Aorta (tissue), 5 donors: ENCODE measurements at regions not wholly inside any gene's neighbourhood (a gene's known extent, or its start where the extent isn't known, plus 50 kb on each side); places are given as distances from the start of the nearest gene placed in this dataset.
"Not testable (repeated sequence)": the region's sequence is repeated elsewhere in the genome, so short reads cannot be mapped to it uniquely, and the experiment has no call there.

Experiments used
- ATAC-seq: fragments of 200-7000 bp; cut with Tn5 transposase; one replicate; pipeline ENCODE4 v1.9.1; 2022; ENCODE audit warnings: moderate library complexity; ENCODE audit not compliant: low FRiP score
- DNase-seq, 2 donors: peaks; one replicate each; pipeline ENCODE4 v3.0.0-alpha.2; 2020
- H3K27ac ChIP-seq, 2 donors: one replicate each; pipeline ENCODE4 v1.5.1; 2013; ENCODE audit warnings: low read length in 2 of 2, mild to moderate bottlenecking in 2 of 2, moderate library complexity in 2 of 2, control low read depth in 1 of 2, inconsistent platforms in 1 of 2, low read depth in 1 of 2
- H3K27me3 ChIP-seq, 2 donors: one replicate each; pipeline ENCODE4 v1.6.1; 2013; ENCODE audit warnings: control low read depth in 1 of 2, low read length in 1 of 2, mild to moderate bottlenecking in 1 of 2, moderate library complexity in 1 of 2; ENCODE audit not compliant: insufficient read depth in 2 of 2, control insufficient read depth in 1 of 2
- H3K36me3 ChIP-seq, 2 donors: one replicate each; pipeline ENCODE4 v1.6.1; 2013; ENCODE audit warnings: control low read depth in 1 of 2, low read length in 1 of 2, mild to moderate bottlenecking in 1 of 2; ENCODE audit not compliant: insufficient read depth in 2 of 2, control insufficient read depth in 1 of 2
- H3K4me1 ChIP-seq, 2 donors: one replicate each; pipeline ENCODE4 v1.6.1; 2013; ENCODE audit warnings: low read length in 2 of 2, control low read depth in 1 of 2, mild to moderate bottlenecking in 1 of 2, moderate library complexity in 1 of 2; ENCODE audit not compliant: insufficient read depth in 2 of 2, control insufficient read depth in 1 of 2
- H3K4me3 ChIP-seq, 2 donors: one replicate each; pipeline ENCODE4 v1.5.1; 2013; ENCODE audit warnings: low read length in 2 of 2, control low read depth in 1 of 2, mild to moderate bottlenecking in 1 of 2
- H3K9me3 ChIP-seq: one replicate; pipeline ENCODE4 v1.6.1; 2013; ENCODE audit warnings: mild to moderate bottlenecking, low read length; ENCODE audit not compliant: control insufficient read depth
- WGBS, 2 donors: extraction: QIAGEN DNeasy Blood & Tissue Kit; methylation state at CpG; one replicate each; pipeline ENCODE4 v1.1.7; 2013; 5-methylcytosine and 5-hydroxymethylcytosine counted together
- intact Hi-C, 2 donors: fragments of 100-400 bp; cut with DNase I; formaldehyde crosslinking; loops; one replicate each; pipeline versions ENCODE4 v1.14.2 to v1.15.0; 2022
- donor health status: healthy with polysubstance abuse.
- donor health status: Bipolar disorder and iron deficiency.
- donor health status: DM: no; HTN: no; CAD: no.
- donor health status: DM: no; HTN: no; CAD: no.
- donor health status: DM: yes; HTN: yes; CAD: no.

DNA sequence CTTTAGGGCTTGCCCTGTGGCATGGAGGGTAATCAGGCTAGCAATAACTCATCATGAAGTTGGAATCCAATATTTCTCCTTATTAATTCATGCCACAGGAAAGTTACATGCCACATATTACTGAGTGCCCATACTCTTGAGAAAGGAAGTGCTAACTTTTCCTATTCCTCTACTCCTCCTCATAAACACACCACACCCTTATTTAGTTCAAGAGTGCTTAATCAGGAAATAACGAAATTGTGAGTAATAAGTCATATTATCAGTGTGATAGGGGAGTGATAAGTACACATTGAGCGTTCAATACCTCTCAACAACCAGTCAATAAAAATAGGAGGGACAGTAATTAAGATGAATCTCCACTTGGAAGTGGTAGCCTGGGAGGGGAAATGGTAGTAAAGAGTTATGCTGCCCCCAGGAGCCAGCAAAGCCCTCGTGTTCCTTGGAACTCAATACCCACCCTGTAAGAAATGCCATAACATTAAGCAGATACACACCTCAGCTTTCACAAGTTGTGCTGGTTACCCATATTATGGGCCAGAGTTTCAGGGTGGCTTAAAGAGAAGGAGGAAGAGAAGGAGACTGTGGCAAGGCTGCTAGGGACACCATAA lies 410.0 kb upstream of the NR3C2 start:
- Histone ChIP-seq H3K4me3 (no peak overlapping the region), H3K9me3 (no peaks in the 10 kb centered on the region), H3K36me3 (no peaks in the 10 kb centered on the region), H3K4me1 (no peaks in the 10 kb centered on the region), H3K27ac (no peak overlapping the region), H3K27me3 (no peaks in the 10 kb centered on the region)
- no peak for DNase-seq
- 51 to 63% methylated on average over 3 of the region's 3 CpGs for WGBS, 2 donors
- ATAC-seq, result no peak
- intact Hi-C loops, result no loop called here

DNA sequence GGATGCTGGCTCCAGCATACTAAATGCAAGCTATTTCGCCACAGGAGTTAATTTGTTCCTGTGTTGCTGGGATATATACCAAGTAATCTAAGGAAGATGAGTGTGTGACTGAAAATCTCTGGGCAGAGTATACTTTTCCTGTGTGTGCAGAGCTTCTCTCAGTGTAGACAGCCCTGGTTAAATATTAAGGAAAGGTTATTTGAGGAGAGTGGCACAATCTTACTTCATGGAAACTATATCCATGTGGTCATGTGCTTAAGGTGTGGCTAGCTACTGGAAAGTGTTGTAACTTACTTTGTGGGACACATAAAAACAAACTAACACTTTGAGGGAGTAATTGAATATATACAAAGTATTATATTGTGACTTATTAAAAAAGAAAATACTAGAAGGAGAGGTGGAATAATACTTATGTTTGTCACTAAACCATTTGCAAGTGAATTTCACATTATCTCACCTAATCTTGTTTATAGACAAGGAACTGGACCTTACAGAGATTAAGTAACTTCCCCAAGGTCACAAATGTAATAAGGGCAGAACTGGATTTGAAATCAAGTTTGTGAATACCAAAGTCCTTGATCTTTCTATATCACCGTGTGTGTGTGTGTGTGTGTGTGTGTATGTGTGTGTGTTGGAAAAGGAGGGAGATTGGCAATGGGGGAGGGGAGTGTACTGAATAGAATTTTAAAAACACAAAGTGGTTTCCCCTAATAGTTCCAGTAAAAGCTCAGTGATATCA lies 408.2 kb upstream of the NR3C2 start:
- WGBS, 2 donors, result 68 to 69% methylated on average over 2 of the region's 2 CpGs
- H3K36me3 ChIP-seq, result no peaks in the 10 kb centered on the region
- H3K9me3 ChIP-seq, result no peaks in the 10 kb centered on the region
- H3K27ac ChIP-seq, result no peak overlapping the region
- H3K4me1 ChIP-seq, result no peaks in the 10 kb centered on the region
- ATAC-seq (no peak), DNase-seq (no peak)
- intact Hi-C loops, result no loop called here
- H3K27me3 ChIP-seq, result no peaks in the 10 kb centered on the region
- no peak overlapping the region for H3K4me3 ChIP-seq

DNA sequence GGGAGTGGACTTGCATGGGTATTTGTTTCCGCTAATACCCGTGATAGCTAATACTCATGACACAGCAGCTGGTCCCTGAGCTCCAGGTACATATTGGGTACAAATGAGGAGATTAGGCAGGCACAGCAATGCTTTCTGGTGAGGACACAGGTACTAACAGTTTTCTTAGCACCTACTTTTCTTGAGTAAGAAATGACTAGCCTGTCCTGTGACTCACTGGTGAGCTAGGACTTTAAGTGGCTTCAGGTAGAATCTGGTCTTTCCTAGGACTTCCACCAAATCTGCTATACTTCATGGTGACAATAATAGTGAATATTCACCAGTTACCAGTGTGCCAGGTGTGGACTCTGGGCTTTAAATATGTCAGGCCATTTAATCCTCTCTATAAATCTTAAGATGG lies 407.4 kb upstream of the NR3C2 start:
- no peak for ATAC-seq

DNA sequence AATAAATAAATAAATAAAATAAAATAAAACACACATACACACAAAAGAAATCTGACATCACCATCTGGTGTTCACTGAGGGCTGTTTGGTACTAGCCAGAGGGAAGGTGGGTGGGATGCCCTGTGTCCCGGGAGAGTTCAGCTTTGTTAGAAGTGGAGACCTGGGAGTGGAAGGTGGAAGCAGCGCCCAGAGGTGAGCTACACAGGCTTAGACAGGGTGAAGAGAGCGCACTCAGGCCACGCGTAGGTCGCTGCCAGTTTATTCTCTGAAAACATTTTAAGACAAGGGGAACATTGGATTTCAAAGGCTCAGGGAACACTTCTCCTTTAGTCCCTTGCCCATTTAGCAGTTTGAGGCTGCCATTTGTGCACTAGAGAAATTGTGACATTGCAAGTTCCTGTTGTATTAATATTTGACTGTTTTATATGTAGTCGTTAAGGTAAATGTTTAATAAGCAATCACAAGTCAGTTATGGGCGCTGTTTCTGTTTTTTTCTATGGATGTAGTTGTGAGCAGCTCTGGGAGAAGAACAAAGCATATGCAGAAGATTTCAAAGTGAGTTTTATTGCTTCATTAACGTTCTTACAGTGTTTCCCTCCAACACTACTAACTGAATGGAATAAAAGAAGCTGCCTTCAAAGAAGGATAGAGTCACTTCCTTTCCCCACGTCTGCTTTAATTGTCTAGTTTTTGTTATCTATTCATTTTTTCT lies 405.5 kb upstream of the NR3C2 start:
- no peaks in the 10 kb centered on the region for H3K36me3 ChIP-seq
- WGBS, 2 donors, result 86 to 89% methylated on average over 10 of the region's 10 CpGs
- no peak for DNase-seq
- H3K27me3 ChIP-seq, result no peaks in the 10 kb centered on the region
- no peak for ATAC-seq
- no peaks in the 10 kb centered on the region for H3K4me1 ChIP-seq
- no peak overlapping the region for H3K4me3 ChIP-seq
- no peaks in the 10 kb centered on the region for H3K9me3 ChIP-seq
- no peak overlapping the region for H3K27ac ChIP-seq
- intact Hi-C loops, result no loop called here

More for the DNA sequence above, 407.4 kb upstream of the NR3C2 start:
- Histone ChIP-seq H3K9me3 (no peaks in the 10 kb centered on the region), H3K4me1 (no peaks in the 10 kb centered on the region), H3K36me3 (no peaks in the 10 kb centered on the region), H3K4me3 (no peak overlapping the region), H3K27ac (no peak overlapping the region), H3K27me3 (no peaks in the 10 kb centered on the region)
- intact Hi-C loops, result no loop called here
- no peak for DNase-seq
- WGBS, 2 donors, result 95 to 98% methylated on average over 2 of the region's 2 CpGs

DNA sequence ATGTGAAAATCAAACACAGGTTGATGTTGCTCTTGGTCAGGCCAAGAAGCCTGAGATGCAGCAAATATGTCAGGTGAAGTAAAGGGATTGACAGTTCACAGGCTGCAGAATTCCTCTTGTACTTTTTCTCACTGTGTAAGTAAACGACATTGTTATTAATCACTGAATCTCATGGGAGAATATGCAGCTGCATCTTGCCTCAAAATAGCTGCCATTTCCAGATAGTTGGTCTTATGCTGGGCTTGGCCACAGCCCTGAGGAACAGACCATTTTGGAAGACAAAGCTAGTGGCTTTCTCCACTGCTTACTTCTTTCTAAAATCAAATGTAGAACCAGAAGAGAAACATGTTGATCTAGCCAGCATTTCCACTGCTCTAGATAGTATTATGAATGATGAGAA lies 403.4 kb upstream of the NR3C2 start:
- DNase-seq (no peak), ATAC-seq (no peak)
- no peaks in the 10 kb centered on the region for H3K9me3 ChIP-seq
- no peak overlapping the region for H3K27ac ChIP-seq
- no peaks in the 10 kb centered on the region for H3K36me3 ChIP-seq
- 28 to 43% methylated on average over 1 of the region's 1 CpG for WGBS, 2 donors
- no peaks in the 10 kb centered on the region for H3K27me3 ChIP-seq
- H3K4me3 ChIP-seq, result no peak overlapping the region
- no peaks in the 10 kb centered on the region for H3K4me1 ChIP-seq
- intact Hi-C loops, result no loop called here

DNA sequence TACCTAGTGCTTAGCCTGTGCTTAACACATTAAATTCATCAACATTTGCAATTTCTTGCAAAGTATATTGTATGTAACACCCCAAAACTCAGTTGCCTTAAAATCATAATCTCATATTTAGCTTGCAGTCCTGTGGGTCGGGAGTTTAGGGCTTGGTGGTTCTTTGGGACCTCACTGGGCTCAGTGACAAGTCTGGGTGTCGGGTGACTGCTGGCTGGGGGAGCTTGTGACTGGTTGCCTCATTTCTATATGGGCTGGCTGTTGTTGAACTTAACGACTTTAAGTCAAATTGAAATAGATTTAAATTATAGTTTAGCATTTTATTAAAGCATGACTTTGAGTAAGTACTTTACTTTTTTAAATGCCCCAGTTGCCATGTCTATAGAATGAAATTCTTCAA lies 401.4 kb upstream of the NR3C2 start:
- no peaks in the 10 kb centered on the region for H3K27me3 ChIP-seq
- 85 to 90% methylated on average over 3 of the region's 3 CpGs for WGBS, 2 donors
- ATAC-seq, result no peak
- no peak overlapping the region for H3K27ac ChIP-seq
- intact Hi-C loops, result no loop called here
- no peak for DNase-seq
- no peaks in the 10 kb centered on the region for H3K36me3 ChIP-seq
- no peaks in the 10 kb centered on the region for H3K9me3 ChIP-seq
- H3K4me1 ChIP-seq, result no peaks in the 10 kb centered on the region
- H3K4me3 ChIP-seq, result no peak overlapping the region

DNA sequence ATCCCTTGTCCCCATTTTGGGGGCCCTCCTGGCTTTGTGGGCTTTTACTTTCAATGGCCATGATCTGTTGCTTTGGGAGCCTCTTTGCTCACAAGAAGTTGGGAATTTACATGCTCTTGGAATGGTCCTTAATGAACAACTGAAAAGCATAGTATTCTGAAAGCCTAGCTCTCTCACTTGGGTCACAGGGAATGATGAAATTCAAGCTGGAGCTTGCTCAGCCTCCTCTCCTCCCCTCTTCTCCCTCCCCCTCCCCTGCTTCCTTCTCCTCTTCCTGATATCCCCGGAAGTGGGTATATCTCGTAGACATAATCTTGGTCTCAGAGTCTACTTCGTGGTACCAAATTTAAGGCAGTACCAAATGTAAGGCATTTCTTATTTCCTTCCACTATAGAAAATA lies 400.6 kb upstream of the NR3C2 start:
- ATAC-seq, result no peak
- intact Hi-C loops, result no loop called here
- H3K4me3 ChIP-seq, result no peak overlapping the region
- no peaks in the 10 kb centered on the region for H3K36me3 ChIP-seq
- H3K9me3 ChIP-seq, result no peaks in the 10 kb centered on the region
- H3K4me1 ChIP-seq, result no peaks in the 10 kb centered on the region
- 88 to 94% methylated on average over 3 of the region's 3 CpGs for WGBS, 2 donors
- no peak overlapping the region for H3K27ac ChIP-seq
- H3K27me3 ChIP-seq, result no peaks in the 10 kb centered on the region
- DNase-seq, result no peak

DNA sequence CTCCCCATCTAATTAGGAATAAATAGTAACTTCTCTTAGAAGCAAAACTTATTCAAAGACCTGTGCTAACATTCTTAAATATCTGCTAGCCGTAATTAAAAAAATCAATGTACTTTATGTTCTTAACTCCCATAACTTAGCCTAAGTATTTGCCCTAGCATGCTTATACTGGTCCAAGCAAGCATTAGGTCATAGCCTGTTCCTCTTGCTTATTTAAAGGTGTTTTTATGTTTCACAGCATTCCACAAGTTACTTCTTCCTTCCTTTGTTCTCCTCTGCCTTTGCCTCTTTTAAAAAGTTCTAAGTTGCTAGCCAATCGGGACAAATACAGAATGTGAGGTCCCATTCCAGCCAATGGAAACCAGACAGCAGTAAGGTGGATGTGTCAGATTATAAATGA lies 395.4 kb upstream of the NR3C2 start:
- H3K9me3 ChIP-seq, H3K36me3 ChIP-seq, ATAC-seq, intact Hi-C loops, H3K4me3 ChIP-seq, H3K27ac ChIP-seq, DNase-seq, H3K27me3 ChIP-seq, H3K4me1 ChIP-seq: not testable (repeated sequence)
- WGBS, 2 donors, result 91 to 93% methylated on average over 2 of the region's 2 CpGs
